GM23338 (cell line): ENCODE measurements at regions not wholly inside any gene's neighbourhood (a gene's known extent, or its start where the extent isn't known, plus 50 kb on each side); places are given as distances from the start of the nearest gene placed in this dataset.

Experiments used
- CTCF ChIP-seq, 2 experiments: fragments of 200-600 bp in 1 of 2; sonication (generic) in 1 of 2; conservative IDR thresholded peaks; 2 replicates each; pipeline versions ENCODE4 v1.5.1 to v1.6.1; 2016 to 2017; ENCODE audit warnings: antibody characterized with exemption in 2 of 2, low read depth in 2 of 2, mild to moderate bottlenecking in 2 of 2, moderate library complexity in 1 of 2
- EZH2 ChIP-seq: fragments of 200-600 bp; sonication (generic); IDR thresholded peaks from one replicate; pipeline ENCODE4 v1.8.0; 2017; ENCODE audit warnings: antibody characterized with exemption, mild to moderate bottlenecking, low read depth; ENCODE audit not compliant: unreplicated experiment
- JUNB ChIP-seq: IDR thresholded peaks from one replicate; pipeline ENCODE4 v1.6.1; 2016; ENCODE audit warnings: antibody characterized with exemption; ENCODE audit not compliant: unreplicated experiment
- TF ChIP-seq, protein P1 (sequence below): IDR thresholded peaks from one replicate; pipeline ENCODE4 v1.6.1; 2018; ENCODE audit warnings: antibody characterized with exemption; ENCODE audit not compliant: unreplicated experiment

DNA sequence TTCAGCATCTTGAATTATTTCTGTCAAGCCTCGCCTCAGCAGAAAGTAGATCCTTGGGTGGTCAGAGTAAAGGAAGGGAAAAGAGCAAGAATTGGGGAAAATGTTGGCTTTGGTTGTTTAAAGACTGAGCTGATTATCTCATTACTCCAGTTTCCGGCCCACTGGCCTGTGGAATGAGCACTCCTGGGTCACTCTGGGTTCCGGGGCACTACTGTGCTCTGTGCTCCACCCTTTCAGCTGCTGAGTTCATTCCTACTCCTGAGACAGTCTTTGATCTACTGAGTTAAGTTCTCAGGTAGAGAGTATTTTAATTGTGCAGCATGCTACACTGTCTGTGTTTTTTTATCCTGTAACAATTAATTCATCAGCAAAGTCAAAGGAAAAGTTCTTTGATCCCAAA lies 427.7 kb downstream of the CDH2 start:
- no peak for TF ChIP-seq EZH2
- TF ChIP-seq CTCF (conservative IDR thresholded peaks at IDR 0.05; ENCODE audit: low read depth in 2 of 2): no peak
- no peak for TF ChIP-seq JUNB
- TF ChIP-seq, protein P1, sequence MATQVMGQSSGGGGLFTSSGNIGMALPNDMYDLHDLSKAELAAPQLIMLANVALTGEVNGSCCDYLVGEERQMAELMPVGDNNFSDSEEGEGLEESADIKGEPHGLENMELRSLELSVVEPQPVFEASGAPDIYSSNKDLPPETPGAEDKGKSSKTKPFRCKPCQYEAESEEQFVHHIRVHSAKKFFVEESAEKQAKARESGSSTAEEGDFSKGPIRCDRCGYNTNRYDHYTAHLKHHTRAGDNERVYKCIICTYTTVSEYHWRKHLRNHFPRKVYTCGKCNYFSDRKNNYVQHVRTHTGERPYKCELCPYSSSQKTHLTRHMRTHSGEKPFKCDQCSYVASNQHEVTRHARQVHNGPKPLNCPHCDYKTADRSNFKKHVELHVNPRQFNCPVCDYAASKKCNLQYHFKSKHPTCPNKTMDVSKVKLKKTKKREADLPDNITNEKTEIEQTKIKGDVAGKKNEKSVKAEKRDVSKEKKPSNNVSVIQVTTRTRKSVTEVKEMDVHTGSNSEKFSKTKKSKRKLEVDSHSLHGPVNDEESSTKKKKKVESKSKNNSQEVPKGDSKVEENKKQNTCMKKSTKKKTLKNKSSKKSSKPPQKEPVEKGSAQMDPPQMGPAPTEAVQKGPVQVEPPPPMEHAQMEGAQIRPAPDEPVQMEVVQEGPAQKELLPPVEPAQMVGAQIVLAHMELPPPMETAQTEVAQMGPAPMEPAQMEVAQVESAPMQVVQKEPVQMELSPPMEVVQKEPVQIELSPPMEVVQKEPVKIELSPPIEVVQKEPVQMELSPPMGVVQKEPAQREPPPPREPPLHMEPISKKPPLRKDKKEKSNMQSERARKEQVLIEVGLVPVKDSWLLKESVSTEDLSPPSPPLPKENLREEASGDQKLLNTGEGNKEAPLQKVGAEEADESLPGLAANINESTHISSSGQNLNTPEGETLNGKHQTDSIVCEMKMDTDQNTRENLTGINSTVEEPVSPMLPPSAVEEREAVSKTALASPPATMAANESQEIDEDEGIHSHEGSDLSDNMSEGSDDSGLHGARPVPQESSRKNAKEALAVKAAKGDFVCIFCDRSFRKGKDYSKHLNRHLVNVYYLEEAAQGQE: no peak
